ENCODE measurements at regions not wholly inside any gene's neighbourhood (a gene's known extent, or its start where the extent isn't known, plus 50 kb on each side); places are given as distances from the start of the nearest gene placed in this dataset.

DNA sequence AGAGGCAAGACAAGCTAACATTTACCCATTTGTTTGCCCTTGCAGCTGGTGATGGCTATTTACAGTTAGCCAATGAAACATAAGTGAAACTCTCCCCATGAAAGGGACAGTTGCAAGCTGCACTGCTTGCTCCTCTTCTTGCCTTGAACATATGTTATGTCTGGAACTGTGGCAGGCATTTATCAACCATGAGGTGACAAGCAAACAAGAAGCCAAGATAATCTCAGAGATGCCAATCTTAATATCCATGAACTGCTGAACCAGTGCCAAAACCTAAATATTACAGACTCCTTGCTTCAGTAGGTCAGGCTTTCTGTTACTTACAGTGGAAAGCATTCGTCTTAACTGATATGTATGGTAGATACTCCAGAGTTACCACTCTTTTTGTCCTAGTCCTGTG is 133.4 kb downstream of the ACTBL2 start:
- no peak overlapping the region for H3K27ac ChIP-seq (replicated peaks)
- no peak for DNase-seq (ENCODE audit: low read depth in 1 of 2, low spot score in 1 of 2)
- no peaks in the 10 kb centered on the region for H3K27me3 ChIP-seq (ENCODE audit: insufficient read depth, poor library complexity, severe bottlenecking)
- TF ChIP-seq GABPA (IDR thresholded peaks at IDR 0.05; ENCODE audit: low read depth) (no peak), SPI1 (IDR thresholded peaks at IDR 0.05; ENCODE audit: borderline replicate concordance, low read depth) (no peak), POLR2AphosphoS5 (IDR thresholded peaks at IDR 0.05; ENCODE audit: low read depth) (no peak), CTCF (IDR thresholded peaks at IDR 0.05; ENCODE audit: insufficient read depth, low read length) (no peak)
- TF ChIP-seq, protein P1, sequence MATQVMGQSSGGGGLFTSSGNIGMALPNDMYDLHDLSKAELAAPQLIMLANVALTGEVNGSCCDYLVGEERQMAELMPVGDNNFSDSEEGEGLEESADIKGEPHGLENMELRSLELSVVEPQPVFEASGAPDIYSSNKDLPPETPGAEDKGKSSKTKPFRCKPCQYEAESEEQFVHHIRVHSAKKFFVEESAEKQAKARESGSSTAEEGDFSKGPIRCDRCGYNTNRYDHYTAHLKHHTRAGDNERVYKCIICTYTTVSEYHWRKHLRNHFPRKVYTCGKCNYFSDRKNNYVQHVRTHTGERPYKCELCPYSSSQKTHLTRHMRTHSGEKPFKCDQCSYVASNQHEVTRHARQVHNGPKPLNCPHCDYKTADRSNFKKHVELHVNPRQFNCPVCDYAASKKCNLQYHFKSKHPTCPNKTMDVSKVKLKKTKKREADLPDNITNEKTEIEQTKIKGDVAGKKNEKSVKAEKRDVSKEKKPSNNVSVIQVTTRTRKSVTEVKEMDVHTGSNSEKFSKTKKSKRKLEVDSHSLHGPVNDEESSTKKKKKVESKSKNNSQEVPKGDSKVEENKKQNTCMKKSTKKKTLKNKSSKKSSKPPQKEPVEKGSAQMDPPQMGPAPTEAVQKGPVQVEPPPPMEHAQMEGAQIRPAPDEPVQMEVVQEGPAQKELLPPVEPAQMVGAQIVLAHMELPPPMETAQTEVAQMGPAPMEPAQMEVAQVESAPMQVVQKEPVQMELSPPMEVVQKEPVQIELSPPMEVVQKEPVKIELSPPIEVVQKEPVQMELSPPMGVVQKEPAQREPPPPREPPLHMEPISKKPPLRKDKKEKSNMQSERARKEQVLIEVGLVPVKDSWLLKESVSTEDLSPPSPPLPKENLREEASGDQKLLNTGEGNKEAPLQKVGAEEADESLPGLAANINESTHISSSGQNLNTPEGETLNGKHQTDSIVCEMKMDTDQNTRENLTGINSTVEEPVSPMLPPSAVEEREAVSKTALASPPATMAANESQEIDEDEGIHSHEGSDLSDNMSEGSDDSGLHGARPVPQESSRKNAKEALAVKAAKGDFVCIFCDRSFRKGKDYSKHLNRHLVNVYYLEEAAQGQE (IDR thresholded peaks at IDR 0.05; ENCODE audit: insufficient replicate concordance, low read depth) = no peak
- H3K4me3 ChIP-seq (replicated peaks; ENCODE audit: insufficient read depth, low read length) = no peak overlapping the region

DNA sequence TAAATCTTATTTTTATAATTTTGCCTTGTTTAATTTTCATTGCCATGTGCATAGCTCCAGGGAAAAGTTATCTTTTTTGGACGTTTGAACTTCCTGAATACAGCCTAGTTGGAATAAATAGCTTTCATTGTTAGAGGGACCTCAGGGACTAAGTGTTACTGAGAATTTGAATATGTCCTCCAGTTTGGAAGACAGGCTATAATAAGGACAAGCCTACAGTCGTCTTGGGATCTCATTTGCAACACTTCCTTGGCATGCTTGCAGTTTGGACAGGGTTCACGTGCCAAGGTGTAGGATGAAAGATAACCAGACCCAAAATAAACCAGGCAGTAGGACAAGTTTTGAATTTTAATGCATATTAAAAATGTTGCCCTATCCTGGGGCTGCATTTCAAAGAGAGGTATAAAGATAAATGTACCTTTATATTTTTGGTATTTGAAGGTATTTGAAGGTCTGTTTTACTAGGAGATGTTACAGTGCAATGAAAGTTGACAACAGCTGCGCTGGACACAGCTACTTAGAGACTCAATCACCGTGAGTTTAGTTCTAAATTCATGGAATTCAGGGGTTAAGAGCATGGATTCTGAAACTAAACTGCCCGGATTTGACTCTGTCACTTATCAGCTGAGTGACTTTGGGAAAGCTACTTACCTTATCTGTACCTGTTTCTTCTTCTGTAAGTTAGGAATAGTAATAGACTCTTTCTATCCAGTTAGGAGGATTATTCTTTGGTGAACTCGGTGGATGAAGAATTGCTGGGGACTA is 134.1 kb downstream of the ACTBL2 start:
- no peak for DNase-seq (ENCODE audit: low read depth in 1 of 2, low spot score in 1 of 2)
- no peak overlapping the region for H3K27ac ChIP-seq (replicated peaks)
- no peaks in the 10 kb centered on the region for H3K27me3 ChIP-seq (ENCODE audit: insufficient read depth, poor library complexity, severe bottlenecking)
- TF ChIP-seq, protein P1 (IDR thresholded peaks at IDR 0.05; ENCODE audit: insufficient replicate concordance, low read depth) = no peak
- TF ChIP-seq GABPA (IDR thresholded peaks at IDR 0.05; ENCODE audit: low read depth) (no peak), SPI1 (IDR thresholded peaks at IDR 0.05; ENCODE audit: borderline replicate concordance, low read depth) (no peak), POLR2AphosphoS5 (IDR thresholded peaks at IDR 0.05; ENCODE audit: low read depth) (no peak), CTCF (IDR thresholded peaks at IDR 0.05; ENCODE audit: insufficient read depth, low read length) (no peak)
- no peak overlapping the region for H3K4me3 ChIP-seq (replicated peaks; ENCODE audit: insufficient read depth, low read length)

GRCh38 chr5:57346328-57346727 is 136.3 kb downstream of the ACTBL2 start:
- TF ChIP-seq CTCF (IDR thresholded peaks at IDR 0.05; ENCODE audit: insufficient read depth, low read length) (no peak), GABPA (IDR thresholded peaks at IDR 0.05; ENCODE audit: low read depth) (no peak), SPI1 (IDR thresholded peaks at IDR 0.05; ENCODE audit: borderline replicate concordance, low read depth) (no peak), POLR2AphosphoS5 (IDR thresholded peaks at IDR 0.05; ENCODE audit: low read depth) (no peak)
- TF ChIP-seq, protein P1 (IDR thresholded peaks at IDR 0.05; ENCODE audit: insufficient replicate concordance, low read depth) = no peak

More at GRCh38 chr5:57346328-57346727, 136.3 kb downstream of the ACTBL2 start:
- H3K27me3 ChIP-seq (ENCODE audit: insufficient read depth, poor library complexity, severe bottlenecking) = no peaks in the 10 kb centered on the region
- DNase-seq (ENCODE audit: low read depth in 1 of 2, low spot score in 1 of 2) = no peak
- no peak overlapping the region for H3K27ac ChIP-seq (replicated peaks)
- no peak overlapping the region for H3K4me3 ChIP-seq (replicated peaks; ENCODE audit: insufficient read depth, low read length)

Data from HL-60 (cell line).